LNCaP clone FGC (cell line): ENCODE measurements at regions not wholly inside any gene's neighbourhood (a gene's known extent, or its start where the extent isn't known, plus 50 kb on each side); places are given as distances from the start of the nearest gene placed in this dataset.

Experiments used
- DNase-seq: peaks from one replicate; pipeline ENCODE4 v3.0.0-alpha.2; 2011; ENCODE audit warnings: low read depth
- H3K4me3 ChIP-seq: 2 replicates; pipeline ENCODE4 v1.5.1; 2011; ENCODE audit warnings: mild to moderate bottlenecking, low read depth, low read length, control low read depth
- CTCF ChIP-seq: IDR thresholded peaks from 2 replicates; pipeline ENCODE4 v1.5.1; 2012; ENCODE audit warnings: mild to moderate bottlenecking; ENCODE audit not compliant: control insufficient read depth, insufficient read depth; ENCODE audit errors: extremely low read depth

GRCh38 chr11:127061947-127062346, 61.4 kb upstream of the KIRREL3 start:
- no peak overlapping the region for H3K4me3 ChIP-seq
- DNase-seq, result no peak
- no peak for TF ChIP-seq CTCF

DNA sequence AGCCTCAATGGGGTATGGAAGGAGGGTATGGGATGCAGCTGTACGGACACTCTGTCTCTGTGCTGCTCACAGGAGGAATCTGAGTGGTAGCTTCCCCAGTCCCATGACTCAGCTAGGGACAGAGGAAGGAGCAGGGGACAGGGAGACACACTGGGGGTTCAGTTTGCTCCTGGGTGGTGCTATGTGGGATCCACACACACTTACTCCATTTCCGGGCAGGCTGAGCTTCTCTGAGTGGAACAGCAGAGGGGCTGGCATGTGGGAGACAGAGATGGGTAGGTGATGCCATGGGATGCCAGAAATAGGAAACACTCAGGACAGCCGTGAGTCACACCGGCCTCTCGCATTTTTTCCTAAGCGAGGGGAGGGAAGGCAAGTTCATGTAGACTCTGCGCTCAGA, 59.2 kb upstream of the KIRREL3 start:
- TF ChIP-seq CTCF, result no peak
- no peak overlapping the region for H3K4me3 ChIP-seq
- DNase-seq, result no peak

GRCh38 chr11:127059286-127059685, 58.7 kb upstream of the KIRREL3 start:
- no peak for TF ChIP-seq CTCF
- no peak overlapping the region for H3K4me3 ChIP-seq
- no peak for DNase-seq

DNA sequence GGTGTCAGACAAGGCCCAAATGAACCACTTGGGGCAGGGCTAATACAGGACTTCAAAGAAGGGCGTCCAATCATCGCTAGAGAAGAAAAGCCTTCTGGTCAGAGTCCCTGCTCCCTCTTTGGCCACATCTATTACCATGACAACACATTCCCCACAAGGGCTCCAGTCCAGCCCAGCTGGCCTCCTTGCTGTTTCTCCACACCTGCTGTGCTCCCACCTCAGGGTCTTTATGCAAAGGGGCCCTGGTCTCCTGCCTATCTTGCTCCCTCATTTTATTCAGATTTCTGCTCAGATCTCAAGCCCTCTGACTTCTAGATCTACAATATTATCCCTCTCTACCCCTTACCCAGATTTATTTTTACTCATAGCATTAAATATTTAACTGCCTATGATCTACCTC, 58.0 kb upstream of the KIRREL3 start:
- no peak for DNase-seq
- no peak for TF ChIP-seq CTCF
- H3K4me3 ChIP-seq, result no peak overlapping the region

DNA sequence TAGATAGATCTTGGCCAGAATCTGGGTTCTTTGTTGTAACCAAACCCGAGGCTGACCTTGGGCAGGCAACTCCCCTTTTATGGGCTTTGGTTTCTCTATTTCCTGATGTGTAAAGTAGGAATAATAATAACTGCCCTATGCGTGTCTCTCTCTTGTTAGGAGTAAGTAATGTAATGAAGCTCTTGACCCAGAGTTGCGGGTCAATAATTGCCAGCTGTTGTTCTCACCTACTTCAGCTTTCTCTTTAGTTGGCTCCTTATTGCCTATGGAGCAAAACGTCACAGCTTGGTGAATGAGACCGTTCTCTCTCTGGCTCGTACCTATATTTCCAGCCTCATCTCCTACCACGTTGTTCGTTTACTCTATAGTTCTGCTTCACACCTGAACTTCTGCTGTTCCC, 56.6 kb upstream of the KIRREL3 start:
- H3K4me3 ChIP-seq, result no peak overlapping the region
- TF ChIP-seq CTCF, result no peak
- no peak for DNase-seq

DNA sequence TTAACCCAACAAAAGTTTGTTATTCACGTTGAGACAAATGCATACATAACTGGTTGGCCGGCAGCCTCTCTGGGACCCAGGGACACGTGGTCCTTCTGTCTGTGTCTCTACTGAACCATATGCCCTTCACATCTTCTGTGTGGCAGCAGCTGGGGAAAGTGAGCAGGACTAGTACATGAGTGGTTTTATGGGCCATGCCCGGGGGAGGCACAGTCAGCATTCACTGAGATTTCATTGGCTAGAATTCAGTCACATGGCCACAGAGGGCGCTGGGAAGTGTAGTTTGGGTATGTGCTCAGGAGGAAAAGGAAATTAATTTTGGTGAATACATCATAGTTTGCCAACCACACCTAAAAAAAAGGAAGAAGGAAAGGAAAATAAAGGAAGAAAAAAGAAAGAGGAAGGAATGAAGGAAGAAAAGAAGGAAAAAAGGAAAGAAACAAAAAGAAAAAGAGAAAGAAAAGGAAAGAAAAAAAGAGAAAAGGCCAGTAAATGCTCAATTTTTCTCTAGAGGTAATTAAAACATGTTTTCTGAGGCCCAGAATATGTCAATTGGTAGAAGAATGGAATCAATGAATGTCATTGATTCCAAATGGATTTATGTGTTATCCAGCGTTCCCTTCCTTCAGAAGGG, 55.9 kb upstream of the KIRREL3 start:
- no peak for DNase-seq
- no peak overlapping the region for H3K4me3 ChIP-seq
- TF ChIP-seq CTCF, result no peak

GRCh38 chr11:127055236-127055635, 54.7 kb upstream of the KIRREL3 start:
- no peak overlapping the region for H3K4me3 ChIP-seq
- DNase-seq, result no peak
- no peak for TF ChIP-seq CTCF
